Mucosa of rectum (tissue), 2 donors: ENCODE measurements at regions not wholly inside any gene's neighbourhood (a gene's known extent, or its start where the extent isn't known, plus 50 kb on each side); places are given as distances from the start of the nearest gene placed in this dataset.

Source experiments
- H3K27ac ChIP-seq, 2 donors: one replicate each; pipeline ENCODE4 v1.7.0; 2013; ENCODE audit warnings: inconsistent platforms in 2 of 2, low read depth in 2 of 2, low read length in 2 of 2
- H3K27me3 ChIP-seq, 2 donors: one replicate each; pipeline ENCODE4 v1.7.0; 2013; ENCODE audit warnings: low read length in 2 of 2; ENCODE audit not compliant: control insufficient read depth in 2 of 2, insufficient read depth in 2 of 2
- H3K36me3 ChIP-seq, 2 donors: one replicate each; pipeline ENCODE4 v1.7.0; 2013; ENCODE audit warnings: low read length in 2 of 2; ENCODE audit not compliant: control insufficient read depth in 2 of 2, insufficient read depth in 2 of 2
- H3K4me1 ChIP-seq, 2 donors: one replicate each; pipeline ENCODE4 v1.7.0; 2013; ENCODE audit warnings: low read length in 2 of 2, mild to moderate bottlenecking in 1 of 2; ENCODE audit not compliant: control insufficient read depth in 2 of 2, insufficient read depth in 2 of 2
- H3K4me3 ChIP-seq, 2 donors: one replicate each; pipeline ENCODE4 v1.7.0; 2013; ENCODE audit warnings: low read length in 2 of 2
- H3K9ac ChIP-seq, 2 donors: one replicate each; pipeline ENCODE4 v1.7.0; 2013; ENCODE audit warnings: low read length in 2 of 2, low read depth in 1 of 2, mild to moderate bottlenecking in 1 of 2
- H3K9me3 ChIP-seq, 2 donors: one replicate each; pipeline ENCODE4 v1.7.0; 2013; ENCODE audit warnings: low read length in 2 of 2; ENCODE audit not compliant: control insufficient read depth in 2 of 2
- donor health status: healthy.
- donor health status: Normal muscosa, but diverticular disease.

- Histone ChIP-seq H3K4me1 (peaks cover 0 to 2% of the 10 kb centered on the region in 2 donors), H3K9me3 (no peaks in the 10 kb centered on the region), H3K9ac (no peak overlapping the region), H3K27ac (no peak overlapping the region), H3K27me3 (no peaks in the 10 kb centered on the region), H3K4me3 (no peak overlapping the region), H3K36me3 (no peaks in the 10 kb centered on the region)
Observed at GRCh38 chr5:68436686-68437520, 221.3 kb downstream of the PIK3R1 start.

DNA sequence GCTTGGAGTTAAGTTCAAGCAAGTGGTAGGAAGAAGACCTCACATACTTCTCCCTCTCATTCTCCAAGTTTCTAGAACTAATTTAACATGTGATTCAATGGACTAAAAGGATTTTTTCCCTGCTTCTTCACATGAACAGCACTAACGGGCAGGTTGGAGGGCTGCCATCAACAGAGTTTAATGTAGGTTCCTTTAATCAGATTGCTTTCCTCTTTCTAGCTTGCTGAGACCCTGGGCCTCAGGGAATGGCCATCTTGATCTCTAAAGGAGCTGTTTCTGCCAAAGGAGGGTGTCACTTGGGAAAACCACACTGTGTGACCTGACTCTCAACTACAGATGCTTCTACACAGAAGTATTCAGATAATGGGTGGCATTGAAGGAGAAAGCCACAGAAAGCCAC is 223.3 kb downstream of the PIK3R1 start:
- no peaks in the 10 kb centered on the region for H3K36me3 ChIP-seq
- no peak overlapping the region for H3K4me3 ChIP-seq
- H3K27me3 ChIP-seq = no peaks in the 10 kb centered on the region
- H3K9me3 ChIP-seq = no peaks in the 10 kb centered on the region
- H3K27ac ChIP-seq = no peak overlapping the region
- H3K9ac ChIP-seq = no peak overlapping the region
- peaks cover 0 to 2% of the 10 kb centered on the region in 2 donors for H3K4me1 ChIP-seq

GRCh38 chr5:68440245-68440644 is 224.7 kb downstream of the PIK3R1 start:
- Histone ChIP-seq H3K4me3 (no peak overlapping the region), H3K9ac (no peak overlapping the region), H3K27me3 (no peaks in the 10 kb centered on the region), H3K36me3 (no peaks in the 10 kb centered on the region), H3K27ac (no peak overlapping the region), H3K4me1 (peaks cover 0 to 2% of the 10 kb centered on the region in 2 donors), H3K9me3 (no peaks in the 10 kb centered on the region)

DNA sequence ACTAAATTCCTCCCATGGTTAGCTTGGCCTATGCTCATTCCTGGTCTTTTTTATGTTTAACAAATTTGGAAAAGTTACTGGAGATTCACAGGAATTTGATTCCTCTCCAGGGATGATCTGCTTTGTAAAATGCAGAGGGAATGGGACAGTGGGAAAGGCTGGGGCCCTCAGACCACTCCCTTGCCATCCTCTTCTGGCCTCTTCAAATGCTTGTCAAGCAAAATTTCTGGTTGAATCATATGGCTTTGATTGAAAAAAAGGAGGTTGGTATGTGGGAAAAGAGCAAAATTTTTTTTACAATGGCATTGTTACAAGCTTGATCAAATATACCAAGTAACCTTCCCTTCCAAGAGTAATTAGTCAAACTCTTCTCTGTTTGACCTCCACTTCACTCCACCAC is 225.1 kb downstream of the PIK3R1 start:
- no peaks in the 10 kb centered on the region for H3K36me3 ChIP-seq
- H3K4me1 ChIP-seq = no peaks in the 10 kb centered on the region
- no peak overlapping the region for H3K4me3 ChIP-seq
- no peaks in the 10 kb centered on the region for H3K27me3 ChIP-seq
- no peak overlapping the region for H3K9ac ChIP-seq
- H3K27ac ChIP-seq = no peak overlapping the region
- H3K9me3 ChIP-seq = no peaks in the 10 kb centered on the region

GRCh38 chr5:68441309-68442073 is 225.9 kb downstream of the PIK3R1 start:
- Histone ChIP-seq H3K4me3 (no peak overlapping the region), H3K27me3 (no peaks in the 10 kb centered on the region), H3K9me3 (no peaks in the 10 kb centered on the region), H3K36me3 (no peaks in the 10 kb centered on the region), H3K4me1 (no peaks in the 10 kb centered on the region), H3K9ac (no peak overlapping the region), H3K27ac (no peak overlapping the region)

DNA sequence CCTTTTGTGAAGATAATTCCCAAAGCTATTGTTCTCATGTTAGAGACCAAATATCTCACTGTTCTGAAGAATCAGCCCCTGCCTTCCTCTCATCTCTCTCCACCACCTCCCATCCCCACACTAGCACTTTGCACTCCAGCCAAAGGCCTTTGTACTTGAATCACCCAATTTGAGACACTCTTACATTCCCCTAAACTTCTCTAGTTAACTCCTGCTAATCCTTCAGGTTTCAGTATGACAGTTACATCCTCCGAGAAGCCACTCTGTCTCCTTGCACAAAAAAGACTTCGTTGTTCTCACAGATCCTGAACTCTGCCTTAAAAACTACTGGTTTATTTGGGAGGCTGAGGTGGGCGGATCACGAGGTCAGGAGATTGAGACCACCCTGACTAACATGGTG is 227.5 kb downstream of the PIK3R1 start:
- Histone ChIP-seq H3K9ac (no peak overlapping the region), H3K4me3 (no peak overlapping the region), H3K4me1 (no peaks in the 10 kb centered on the region), H3K27me3 (no peaks in the 10 kb centered on the region), H3K9me3 (no peaks in the 10 kb centered on the region), H3K27ac (no peak overlapping the region), H3K36me3 (no peaks in the 10 kb centered on the region)

DNA sequence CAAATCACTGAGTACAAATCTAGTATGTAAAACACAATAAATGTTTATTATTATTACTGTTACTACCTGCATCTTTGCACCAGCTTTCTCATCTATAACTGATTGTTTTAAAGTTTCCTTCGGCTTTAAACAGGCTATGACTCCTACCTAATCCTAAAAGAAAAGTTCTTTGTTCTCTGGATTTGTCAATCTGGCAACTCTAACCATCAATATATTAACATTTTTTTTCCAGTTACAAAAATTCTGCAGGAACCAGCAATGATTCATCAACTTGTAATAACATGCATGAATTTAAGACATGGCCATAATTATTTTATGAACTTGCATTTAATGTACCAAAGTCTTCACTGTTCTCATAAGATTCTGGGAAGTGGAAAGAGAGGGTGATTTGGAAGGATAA is 228.5 kb downstream of the PIK3R1 start:
- Histone ChIP-seq H3K27ac (no peak overlapping the region), H3K4me3 (no peak overlapping the region), H3K9ac (no peak overlapping the region), H3K4me1 (no peaks in the 10 kb centered on the region), H3K9me3 (no peaks in the 10 kb centered on the region), H3K27me3 (no peaks in the 10 kb centered on the region), H3K36me3 (no peaks in the 10 kb centered on the region)

DNA sequence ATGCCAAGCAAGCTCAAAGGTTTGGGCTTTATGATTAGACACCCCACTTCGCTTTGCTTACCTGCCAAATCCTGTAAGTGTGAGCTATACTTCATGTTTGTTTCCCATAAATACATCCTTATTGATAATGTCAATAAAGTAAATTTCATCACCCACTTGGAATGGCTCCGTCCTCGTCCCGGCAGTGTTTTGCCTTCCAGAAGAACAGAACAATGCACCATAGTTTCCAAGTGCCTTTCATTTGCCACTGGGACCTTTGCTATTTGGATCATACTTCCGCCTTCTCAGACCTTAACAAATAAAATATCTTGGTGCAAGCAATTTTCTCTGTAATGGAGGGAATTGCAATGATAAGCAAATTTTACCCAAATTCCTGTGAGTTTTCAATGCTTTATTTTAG is 229.3 kb downstream of the PIK3R1 start:
- Histone ChIP-seq H3K4me1 (no peaks in the 10 kb centered on the region), H3K9ac (no peak overlapping the region)

GRCh38 chr5:68445257-68446069 is 229.9 kb downstream of the PIK3R1 start:
- no peak overlapping the region for H3K4me3 ChIP-seq
- no peaks in the 10 kb centered on the region for H3K27me3 ChIP-seq
- H3K27ac ChIP-seq = no peak overlapping the region
- no peak overlapping the region for H3K9ac ChIP-seq
- H3K36me3 ChIP-seq = no peaks in the 10 kb centered on the region
- no peaks in the 10 kb centered on the region for H3K9me3 ChIP-seq
- no peaks in the 10 kb centered on the region for H3K4me1 ChIP-seq

More for the DNA sequence above, 229.3 kb downstream of the PIK3R1 start:
- no peaks in the 10 kb centered on the region for H3K27me3 ChIP-seq
- no peak overlapping the region for H3K27ac ChIP-seq
- H3K9me3 ChIP-seq = no peaks in the 10 kb centered on the region
- no peaks in the 10 kb centered on the region for H3K36me3 ChIP-seq
- no peak overlapping the region for H3K4me3 ChIP-seq

DNA sequence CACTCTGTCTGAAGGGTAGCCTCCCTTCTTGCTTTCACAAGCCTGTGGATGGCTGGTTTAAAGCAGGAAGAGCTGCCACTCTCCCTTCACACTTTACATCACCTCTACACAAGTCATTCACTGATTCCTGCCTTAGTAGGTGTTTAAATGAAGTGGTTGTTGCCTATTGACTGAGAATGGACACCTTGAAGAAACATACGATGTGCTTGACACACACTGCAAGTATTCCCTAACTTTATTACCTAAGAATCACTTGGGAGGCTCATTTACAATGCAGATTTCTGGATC is 230.5 kb downstream of the PIK3R1 start:
- no peaks in the 10 kb centered on the region for H3K27me3 ChIP-seq
- no peaks in the 10 kb centered on the region for H3K36me3 ChIP-seq
- H3K4me3 ChIP-seq = no peak overlapping the region
- no peak overlapping the region for H3K9ac ChIP-seq
- no peaks in the 10 kb centered on the region for H3K9me3 ChIP-seq
- H3K27ac ChIP-seq = no peak overlapping the region
- no peaks in the 10 kb centered on the region for H3K4me1 ChIP-seq
